ENCODE measurements at regions not wholly inside any gene's neighbourhood (a gene's known extent, or its start where the extent isn't known, plus 50 kb on each side); places are given as distances from the start of the nearest gene placed in this dataset.

DNA sequence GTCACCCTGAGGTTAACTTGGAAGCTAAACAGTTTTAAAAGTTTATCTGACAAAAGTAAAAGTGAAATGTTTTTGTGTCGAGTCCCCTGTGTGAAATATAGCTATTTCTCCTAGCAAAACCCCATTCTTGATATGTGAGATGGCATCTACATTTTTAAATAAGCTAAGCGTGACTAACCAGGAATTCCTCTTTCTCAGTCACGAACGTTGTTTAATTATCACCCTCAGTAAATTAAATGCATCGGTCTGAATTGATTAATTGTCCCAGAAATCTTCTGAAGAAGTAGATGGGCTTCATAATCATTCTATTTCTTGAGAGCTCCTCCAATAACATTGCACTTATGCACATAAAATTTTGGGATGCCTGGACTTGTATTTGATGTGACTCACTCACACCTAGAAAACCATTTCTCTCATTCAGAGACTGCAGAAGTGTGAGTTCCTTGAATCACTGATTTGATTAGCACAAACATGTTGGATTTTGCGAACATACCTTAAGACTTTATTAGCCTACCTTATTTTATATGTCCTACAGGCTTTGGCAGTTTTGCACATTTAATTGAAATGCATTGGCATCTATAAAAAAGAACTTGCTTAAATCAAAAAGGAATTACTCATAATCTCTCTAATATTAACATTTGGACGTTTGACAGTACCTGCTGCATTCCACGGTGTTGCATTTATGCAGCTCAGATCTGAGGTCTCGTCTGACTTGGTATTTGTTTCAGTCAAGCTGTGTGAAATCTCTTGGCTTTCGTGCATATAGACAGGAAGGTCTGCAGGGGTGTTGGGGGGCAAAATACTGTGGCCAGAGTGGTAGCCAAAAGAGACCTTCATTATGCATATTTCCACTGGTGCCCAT lies 475.2 kb downstream of the EPHA4 start:
- H3K9me3 ChIP-seq (ENCODE audit: control insufficient read depth in 2 of 2, insufficient read depth in 1 of 2, low read length in 1 of 2), result no peaks in the 10 kb centered on the region
- H3K4me3 ChIP-seq (ENCODE audit: low read length in 2 of 2), result no peak overlapping the region
- DNase-seq (ENCODE audit: low read depth in 6 of 9, low spot score in 9 of 9), result no peak
- H3K4me1 ChIP-seq (ENCODE audit: control insufficient read depth in 2 of 2, insufficient read depth in 2 of 2, low read length in 2 of 2), result no peaks in the 10 kb centered on the region
- WGBS, result 91% methylated on average over 10 of the region's 10 CpGs
- H3K27ac ChIP-seq (ENCODE audit: low read depth in 1 of 2, low read length in 1 of 2), result no peak overlapping the region
- no peaks in the 10 kb centered on the region for H3K36me3 ChIP-seq (ENCODE audit: control insufficient read depth in 2 of 2, insufficient read depth in 2 of 2, low read length in 1 of 2)
- H3K27me3 ChIP-seq (ENCODE audit: control insufficient read depth in 2 of 2, insufficient read depth in 1 of 2, low read length in 1 of 2), result no peaks in the 10 kb centered on the region

- Histone ChIP-seq H3K9me3 (ENCODE audit: control insufficient read depth in 2 of 2, insufficient read depth in 1 of 2, low read length in 1 of 2) (no peaks in the 10 kb centered on the region), H3K4me1 (ENCODE audit: control insufficient read depth in 2 of 2, insufficient read depth in 2 of 2, low read length in 2 of 2) (no peaks in the 10 kb centered on the region), H3K27me3 (ENCODE audit: control insufficient read depth in 2 of 2, insufficient read depth in 1 of 2, low read length in 1 of 2) (no peaks in the 10 kb centered on the region), H3K36me3 (ENCODE audit: control insufficient read depth in 2 of 2, insufficient read depth in 2 of 2, low read length in 1 of 2) (no peaks in the 10 kb centered on the region), H3K4me3 (ENCODE audit: low read length in 2 of 2) (no peak overlapping the region), H3K27ac (ENCODE audit: low read depth in 1 of 2, low read length in 1 of 2) (no peak overlapping the region)
- 87% methylated on average over 1 of the region's 1 CpG for WGBS
- no peak for DNase-seq (ENCODE audit: low read depth in 6 of 9, low spot score in 9 of 9)
These were observed 474.6 kb downstream of the EPHA4 start for GRCh38 chr2:221097568-221097915.

- Histone ChIP-seq H3K4me1 (ENCODE audit: control insufficient read depth in 2 of 2, insufficient read depth in 2 of 2, low read length in 2 of 2) (no peaks in the 10 kb centered on the region), H3K9me3 (ENCODE audit: control insufficient read depth in 2 of 2, insufficient read depth in 1 of 2, low read length in 1 of 2) (no peaks in the 10 kb centered on the region), H3K27me3 (ENCODE audit: control insufficient read depth in 2 of 2, insufficient read depth in 1 of 2, low read length in 1 of 2) (no peaks in the 10 kb centered on the region), H3K4me3 (ENCODE audit: low read length in 2 of 2) (no peak overlapping the region), H3K36me3 (ENCODE audit: control insufficient read depth in 2 of 2, insufficient read depth in 2 of 2, low read length in 1 of 2) (no peaks in the 10 kb centered on the region), H3K27ac (ENCODE audit: low read depth in 1 of 2, low read length in 1 of 2) (no peak overlapping the region)
- DNase-seq (ENCODE audit: low read depth in 6 of 9, low spot score in 9 of 9), result no peak
- 84% methylated on average over 7 of the region's 7 CpGs for WGBS
These were observed 474.2 kb downstream of the EPHA4 start for GRCh38 chr2:221097949-221098348.

- H3K4me3 ChIP-seq (ENCODE audit: low read length in 2 of 2), result no peak overlapping the region
These were observed 471.5 kb downstream of the EPHA4 start for GRCh38 chr2:221100467-221101089.

GRCh38 chr2:221102896-221103688 lies 469.0 kb downstream of the EPHA4 start:
- DNase-seq (ENCODE audit: low read depth in 6 of 9, low spot score in 9 of 9), result peak in 1 of 9 donors; percentile 19
- H3K9me3 ChIP-seq (ENCODE audit: control insufficient read depth in 2 of 2, insufficient read depth in 1 of 2, low read length in 1 of 2), result no peaks in the 10 kb centered on the region
- no peak overlapping the region for H3K4me3 ChIP-seq (ENCODE audit: low read length in 2 of 2)
- H3K36me3 ChIP-seq (ENCODE audit: control insufficient read depth in 2 of 2, insufficient read depth in 2 of 2, low read length in 1 of 2), result no peaks in the 10 kb centered on the region
- WGBS, result 96% methylated on average over 6 of the region's 6 CpGs
- no peaks in the 10 kb centered on the region for H3K27me3 ChIP-seq (ENCODE audit: control insufficient read depth in 2 of 2, insufficient read depth in 1 of 2, low read length in 1 of 2)
- no peak overlapping the region for H3K27ac ChIP-seq (ENCODE audit: low read depth in 1 of 2, low read length in 1 of 2)
- H3K4me1 ChIP-seq (ENCODE audit: control insufficient read depth in 2 of 2, insufficient read depth in 2 of 2, low read length in 2 of 2), result peaks cover 0 to 8% of the 10 kb centered on the region in 2 donors

More at GRCh38 chr2:221100467-221101089, 471.5 kb downstream of the EPHA4 start:
- Histone ChIP-seq H3K9me3 (ENCODE audit: control insufficient read depth in 2 of 2, insufficient read depth in 1 of 2, low read length in 1 of 2) (no peaks in the 10 kb centered on the region), H3K4me1 (ENCODE audit: control insufficient read depth in 2 of 2, insufficient read depth in 2 of 2, low read length in 2 of 2) (peaks cover 0 to 8% of the 10 kb centered on the region in 2 donors), H3K27ac (ENCODE audit: low read depth in 1 of 2, low read length in 1 of 2) (no peak overlapping the region), H3K36me3 (ENCODE audit: control insufficient read depth in 2 of 2, insufficient read depth in 2 of 2, low read length in 1 of 2) (no peaks in the 10 kb centered on the region), H3K27me3 (ENCODE audit: control insufficient read depth in 2 of 2, insufficient read depth in 1 of 2, low read length in 1 of 2) (no peaks in the 10 kb centered on the region)
- 73% methylated on average over 11 of the region's 11 CpGs for WGBS
- no peak for DNase-seq (ENCODE audit: low read depth in 6 of 9, low spot score in 9 of 9)

- H3K27ac ChIP-seq (ENCODE audit: low read depth in 1 of 2, low read length in 1 of 2), result no peak overlapping the region
- H3K4me3 ChIP-seq (ENCODE audit: low read length in 2 of 2), result no peak overlapping the region
- 82% methylated on average over 5 of the region's 5 CpGs for WGBS
These were observed 468.2 kb downstream of the EPHA4 start for GRCh38 chr2:221103930-221104329.

GRCh38 chr2:221104361-221104811 lies 467.7 kb downstream of the EPHA4 start:
- H3K27ac ChIP-seq (ENCODE audit: low read depth in 1 of 2, low read length in 1 of 2), result no peak overlapping the region
- no peaks in the 10 kb centered on the region for H3K9me3 ChIP-seq (ENCODE audit: control insufficient read depth in 2 of 2, insufficient read depth in 1 of 2, low read length in 1 of 2)
- 65% methylated on average over 12 of the region's 12 CpGs for WGBS
- H3K4me3 ChIP-seq (ENCODE audit: low read length in 2 of 2), result no peak overlapping the region
- no peaks in the 10 kb centered on the region for H3K36me3 ChIP-seq (ENCODE audit: control insufficient read depth in 2 of 2, insufficient read depth in 2 of 2, low read length in 1 of 2)
- H3K4me1 ChIP-seq (ENCODE audit: control insufficient read depth in 2 of 2, insufficient read depth in 2 of 2, low read length in 2 of 2), result peaks cover 0 to 8% of the 10 kb centered on the region in 2 donors
- H3K27me3 ChIP-seq (ENCODE audit: control insufficient read depth in 2 of 2, insufficient read depth in 1 of 2, low read length in 1 of 2), result no peaks in the 10 kb centered on the region
- DNase-seq (ENCODE audit: low read depth in 6 of 9, low spot score in 9 of 9), result peak in 1 of 9 donors; percentile 14

More at GRCh38 chr2:221103930-221104329, 468.2 kb downstream of the EPHA4 start:
- H3K36me3 ChIP-seq (ENCODE audit: control insufficient read depth in 2 of 2, insufficient read depth in 2 of 2, low read length in 1 of 2), result no peaks in the 10 kb centered on the region
- H3K4me1 ChIP-seq (ENCODE audit: control insufficient read depth in 2 of 2, insufficient read depth in 2 of 2, low read length in 2 of 2), result peaks cover 0 to 8% of the 10 kb centered on the region in 2 donors
- DNase-seq (ENCODE audit: low read depth in 6 of 9, low spot score in 9 of 9), result no peak
- H3K9me3 ChIP-seq (ENCODE audit: control insufficient read depth in 2 of 2, insufficient read depth in 1 of 2, low read length in 1 of 2), result no peaks in the 10 kb centered on the region
- H3K27me3 ChIP-seq (ENCODE audit: control insufficient read depth in 2 of 2, insufficient read depth in 1 of 2, low read length in 1 of 2), result no peaks in the 10 kb centered on the region

GRCh38 chr2:221106241-221106640 lies 465.9 kb downstream of the EPHA4 start:
- Histone ChIP-seq H3K9me3 (ENCODE audit: control insufficient read depth in 2 of 2, insufficient read depth in 1 of 2, low read length in 1 of 2) (no peaks in the 10 kb centered on the region), H3K4me3 (ENCODE audit: low read length in 2 of 2) (no peak overlapping the region), H3K4me1 (ENCODE audit: control insufficient read depth in 2 of 2, insufficient read depth in 2 of 2, low read length in 2 of 2) (peaks cover 0 to 8% of the 10 kb centered on the region in 2 donors), H3K27me3 (ENCODE audit: control insufficient read depth in 2 of 2, insufficient read depth in 1 of 2, low read length in 1 of 2) (no peaks in the 10 kb centered on the region), H3K36me3 (ENCODE audit: control insufficient read depth in 2 of 2, insufficient read depth in 2 of 2, low read length in 1 of 2) (no peaks in the 10 kb centered on the region), H3K27ac (ENCODE audit: low read depth in 1 of 2, low read length in 1 of 2) (no peak overlapping the region)
- DNase-seq (ENCODE audit: low read depth in 6 of 9, low spot score in 9 of 9), result no peak
- 99% methylated on average over 3 of the region's 3 CpGs for WGBS

DNA sequence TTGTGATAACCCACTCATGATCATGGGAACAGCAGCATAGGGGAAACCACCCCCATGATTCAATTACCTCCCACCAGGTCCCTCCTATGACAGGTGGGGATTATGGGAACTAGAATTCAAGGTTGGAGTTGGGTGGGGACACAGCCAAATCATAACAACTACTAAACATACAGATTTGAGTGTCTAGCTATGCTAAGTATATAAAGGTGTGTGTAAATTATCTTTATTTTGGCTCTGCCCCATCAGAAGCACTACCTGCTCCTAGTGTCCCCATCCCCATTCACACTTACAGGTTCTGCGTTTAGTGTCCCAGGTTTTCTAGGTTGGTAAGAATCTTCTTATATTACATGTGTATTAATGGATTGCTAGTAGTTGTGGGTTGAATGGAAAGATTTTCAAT lies 464.7 kb downstream of the EPHA4 start:
- Histone ChIP-seq H3K9me3 (ENCODE audit: control insufficient read depth in 2 of 2, insufficient read depth in 1 of 2, low read length in 1 of 2) (no peaks in the 10 kb centered on the region), H3K36me3 (ENCODE audit: control insufficient read depth in 2 of 2, insufficient read depth in 2 of 2, low read length in 1 of 2) (no peaks in the 10 kb centered on the region), H3K4me3 (ENCODE audit: low read length in 2 of 2) (no peak overlapping the region), H3K4me1 (ENCODE audit: control insufficient read depth in 2 of 2, insufficient read depth in 2 of 2, low read length in 2 of 2) (peaks cover 0 to 8% of the 10 kb centered on the region in 2 donors), H3K27me3 (ENCODE audit: control insufficient read depth in 2 of 2, insufficient read depth in 1 of 2, low read length in 1 of 2) (no peaks in the 10 kb centered on the region), H3K27ac (ENCODE audit: low read depth in 1 of 2, low read length in 1 of 2) (no peak overlapping the region)
- no peak for DNase-seq (ENCODE audit: low read depth in 6 of 9, low spot score in 9 of 9)
- 99% methylated on average over 1 of the region's 1 CpG for WGBS
